ENCODE measurements at regions not wholly inside any gene's neighbourhood (a gene's known extent, or its start where the extent isn't known, plus 50 kb on each side); places are given as distances from the start of the nearest gene placed in this dataset.

- no peak overlapping the region for H3K27ac ChIP-seq
These were observed 1392.9 kb downstream of the ARAP2 start for GRCh38 chr4:34851411-34851810.

GRCh38 chr4:34854451-34854850 is 1389.9 kb downstream of the ARAP2 start:
- Histone ChIP-seq H3K9me3 (ENCODE audit: low read depth) (no peaks in the 10 kb centered on the region), H3K4me3 (no peak overlapping the region), H3K27ac (no peak overlapping the region), H3K36me3 (no peaks in the 10 kb centered on the region), H3K27me3 (no peaks in the 10 kb centered on the region), H3K4me1 (ENCODE audit: low read depth) (no peaks in the 10 kb centered on the region)
- TF ChIP-seq CTCF (IDR thresholded peaks at IDR 0.05; ENCODE audit: low read depth, low read length): no peak
- no peak for DNase-seq (ENCODE audit: low read depth in 1 of 2, low spot score in 1 of 2)

More at GRCh38 chr4:34851411-34851810, 1392.9 kb downstream of the ARAP2 start:
- no peak overlapping the region for H3K4me3 ChIP-seq
- no peaks in the 10 kb centered on the region for H3K4me1 ChIP-seq (ENCODE audit: low read depth)
- H3K27me3 ChIP-seq: no peaks in the 10 kb centered on the region
- no peaks in the 10 kb centered on the region for H3K36me3 ChIP-seq
- DNase-seq (ENCODE audit: low read depth in 1 of 2, low spot score in 1 of 2): no peak
- H3K9me3 ChIP-seq (ENCODE audit: low read depth): no peaks in the 10 kb centered on the region
- no peak for TF ChIP-seq CTCF (IDR thresholded peaks at IDR 0.05; ENCODE audit: low read depth, low read length)

GRCh38 chr4:34861666-34862065 is 1382.6 kb downstream of the ARAP2 start:
- peak in 1 of 2 donors; percentile 7 for DNase-seq (ENCODE audit: low read depth in 1 of 2, low spot score in 1 of 2)
- Histone ChIP-seq H3K4me1 (ENCODE audit: low read depth) (no peaks in the 10 kb centered on the region), H3K27me3 (no peaks in the 10 kb centered on the region), H3K4me3 (no peak overlapping the region), H3K36me3 (no peaks in the 10 kb centered on the region), H3K9me3 (ENCODE audit: low read depth) (no peaks in the 10 kb centered on the region), H3K27ac (no peak overlapping the region)
- TF ChIP-seq CTCF (IDR thresholded peaks at IDR 0.05; ENCODE audit: low read depth, low read length): no peak

- Histone ChIP-seq H3K4me3 (no peak overlapping the region), H3K27me3 (no peaks in the 10 kb centered on the region), H3K4me1 (ENCODE audit: low read depth) (no peaks in the 10 kb centered on the region), H3K27ac (no peak overlapping the region), H3K36me3 (no peaks in the 10 kb centered on the region), H3K9me3 (ENCODE audit: low read depth) (no peaks in the 10 kb centered on the region)
- DNase-seq (ENCODE audit: low read depth in 1 of 2, low spot score in 1 of 2): no peak
- TF ChIP-seq CTCF (IDR thresholded peaks at IDR 0.05; ENCODE audit: low read depth, low read length): no peak
These were observed 1365.4 kb downstream of the ARAP2 start for GRCh38 chr4:34878961-34879360.

- Histone ChIP-seq H3K9me3 (ENCODE audit: low read depth) (no peaks in the 10 kb centered on the region), H3K36me3 (no peaks in the 10 kb centered on the region), H3K27ac (no peak overlapping the region), H3K4me1 (ENCODE audit: low read depth) (no peaks in the 10 kb centered on the region), H3K27me3 (no peaks in the 10 kb centered on the region), H3K4me3 (no peak overlapping the region)
- no peak for DNase-seq (ENCODE audit: low read depth in 1 of 2, low spot score in 1 of 2)
- no peak for TF ChIP-seq CTCF (IDR thresholded peaks at IDR 0.05; ENCODE audit: low read depth, low read length)
These were observed 1364.1 kb downstream of the ARAP2 start for GRCh38 chr4:34880246-34880645.

- H3K4me3 ChIP-seq: no peak overlapping the region
- no peak overlapping the region for H3K27ac ChIP-seq
- no peak for TF ChIP-seq CTCF (IDR thresholded peaks at IDR 0.05; ENCODE audit: low read depth, low read length)
- no peaks in the 10 kb centered on the region for H3K27me3 ChIP-seq
- no peaks in the 10 kb centered on the region for H3K4me1 ChIP-seq (ENCODE audit: low read depth)
- DNase-seq (ENCODE audit: low read depth in 1 of 2, low spot score in 1 of 2): no peak
- H3K9me3 ChIP-seq (ENCODE audit: low read depth): no peaks in the 10 kb centered on the region
- no peaks in the 10 kb centered on the region for H3K36me3 ChIP-seq
These were observed 1352.4 kb downstream of the ARAP2 start for GRCh38 chr4:34891892-34892291.
